ENCODE measurements at regions not wholly inside any gene's neighbourhood (a gene's known extent, or its start where the extent isn't known, plus 50 kb on each side); places are given as distances from the start of the nearest gene placed in this dataset.

DNA sequence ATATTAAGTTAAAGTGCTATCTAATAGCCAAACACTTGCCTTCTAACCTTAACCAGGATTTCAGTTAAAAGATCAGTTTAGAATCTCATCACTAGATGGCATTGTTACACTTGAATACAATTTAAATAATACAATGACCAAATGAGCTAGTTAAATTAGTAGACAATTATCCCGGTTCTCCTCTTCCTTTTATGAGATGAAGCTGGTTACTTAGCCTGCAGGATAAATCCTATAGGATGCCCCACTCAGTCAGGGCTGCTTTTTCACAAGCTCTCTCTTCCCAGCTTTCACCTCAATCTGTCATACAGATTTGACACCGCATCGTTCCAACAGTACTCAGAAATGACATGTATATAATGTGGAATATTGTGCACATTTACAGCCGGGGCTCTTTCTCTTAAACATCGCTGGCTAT lies 678.8 kb downstream of the KCNJ3 start:
- no peak for DNase-seq
- H3K4me1 Mint-ChIP-seq (ENCODE audit: low read depth, unreplicated experiment) = peaks cover 15% of the 10 kb centered on the region
- H3K27me3 Mint-ChIP-seq (ENCODE audit: unreplicated experiment) = no peaks in the 10 kb centered on the region

DNA sequence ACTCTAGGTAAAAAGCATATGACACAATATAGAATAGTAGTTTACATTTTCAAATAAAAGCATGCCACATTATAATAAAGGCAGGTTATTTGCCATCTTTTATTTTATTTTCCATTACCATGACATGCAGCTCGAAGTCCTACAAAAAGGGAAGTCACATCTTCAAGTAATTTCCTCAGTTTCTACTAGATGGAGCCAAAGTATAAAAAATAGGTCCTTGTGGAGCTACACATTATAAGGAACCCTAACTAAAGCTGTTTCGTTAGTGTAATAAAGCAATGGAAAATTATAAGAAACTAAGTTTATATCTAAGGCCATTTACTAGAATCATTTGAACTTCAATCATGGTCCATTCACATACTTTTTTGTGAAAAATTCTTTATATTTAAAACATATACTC lies 674.5 kb downstream of the KCNJ3 start:
- Mint-ChIP-seq H3K4me1 (ENCODE audit: low read depth, unreplicated experiment) (peaks cover 6% of the 10 kb centered on the region), H3K27me3 (ENCODE audit: unreplicated experiment) (peaks cover 3% of the 10 kb centered on the region), H3K36me3 (ENCODE audit: unreplicated experiment) (no peaks in the 10 kb centered on the region), H3K27ac (ENCODE audit: unreplicated experiment) (no peak overlapping the region), H3K4me3 (ENCODE audit: unreplicated experiment) (no peak overlapping the region), H3K9me3 (ENCODE audit: unreplicated experiment) (no peaks in the 10 kb centered on the region)
- no peak for DNase-seq
- TF ChIP-seq, protein P1, sequence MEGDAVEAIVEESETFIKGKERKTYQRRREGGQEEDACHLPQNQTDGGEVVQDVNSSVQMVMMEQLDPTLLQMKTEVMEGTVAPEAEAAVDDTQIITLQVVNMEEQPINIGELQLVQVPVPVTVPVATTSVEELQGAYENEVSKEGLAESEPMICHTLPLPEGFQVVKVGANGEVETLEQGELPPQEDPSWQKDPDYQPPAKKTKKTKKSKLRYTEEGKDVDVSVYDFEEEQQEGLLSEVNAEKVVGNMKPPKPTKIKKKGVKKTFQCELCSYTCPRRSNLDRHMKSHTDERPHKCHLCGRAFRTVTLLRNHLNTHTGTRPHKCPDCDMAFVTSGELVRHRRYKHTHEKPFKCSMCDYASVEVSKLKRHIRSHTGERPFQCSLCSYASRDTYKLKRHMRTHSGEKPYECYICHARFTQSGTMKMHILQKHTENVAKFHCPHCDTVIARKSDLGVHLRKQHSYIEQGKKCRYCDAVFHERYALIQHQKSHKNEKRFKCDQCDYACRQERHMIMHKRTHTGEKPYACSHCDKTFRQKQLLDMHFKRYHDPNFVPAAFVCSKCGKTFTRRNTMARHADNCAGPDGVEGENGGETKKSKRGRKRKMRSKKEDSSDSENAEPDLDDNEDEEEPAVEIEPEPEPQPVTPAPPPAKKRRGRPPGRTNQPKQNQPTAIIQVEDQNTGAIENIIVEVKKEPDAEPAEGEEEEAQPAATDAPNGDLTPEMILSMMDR (IDR thresholded peaks at IDR 0.05; ENCODE audit: partially characterized antibody, unreplicated experiment) = no peak

More for the DNA sequence above, 678.8 kb downstream of the KCNJ3 start:
- no peaks in the 10 kb centered on the region for H3K36me3 Mint-ChIP-seq (ENCODE audit: unreplicated experiment)
- TF ChIP-seq, protein P1 (IDR thresholded peaks at IDR 0.05; ENCODE audit: partially characterized antibody, unreplicated experiment) = peak; percentile 45
- no peak overlapping the region for H3K4me3 Mint-ChIP-seq (ENCODE audit: unreplicated experiment)
- H3K9me3 Mint-ChIP-seq (ENCODE audit: unreplicated experiment) = no peaks in the 10 kb centered on the region
- no peak overlapping the region for H3K27ac Mint-ChIP-seq (ENCODE audit: unreplicated experiment)

DNA sequence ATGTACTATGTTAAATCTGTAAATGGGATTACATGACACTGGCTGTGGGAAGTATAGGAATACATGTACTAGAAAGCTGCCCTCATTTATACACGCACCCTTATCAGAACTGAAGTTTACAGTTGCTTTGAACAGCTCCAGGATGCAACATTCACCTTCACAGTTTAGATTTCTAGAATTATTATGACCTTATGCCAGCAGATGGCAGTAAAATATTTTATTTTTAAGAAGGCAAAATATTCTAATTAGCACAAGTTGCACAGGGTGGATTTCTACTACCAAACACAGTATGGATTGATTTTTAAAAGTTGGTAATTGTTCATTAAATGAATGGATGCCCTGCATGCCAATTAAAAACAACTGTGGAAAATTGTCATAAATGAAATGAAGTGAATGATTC lies 670.4 kb downstream of the KCNJ3 start:
- H3K4me1 Mint-ChIP-seq (ENCODE audit: low read depth, unreplicated experiment) = no peaks in the 10 kb centered on the region
- no peaks in the 10 kb centered on the region for H3K9me3 Mint-ChIP-seq (ENCODE audit: unreplicated experiment)
- no peak for DNase-seq
- TF ChIP-seq, protein P1 (IDR thresholded peaks at IDR 0.05; ENCODE audit: partially characterized antibody, unreplicated experiment) = no peak
- H3K4me3 Mint-ChIP-seq (ENCODE audit: unreplicated experiment) = no peak overlapping the region
- no peaks in the 10 kb centered on the region for H3K36me3 Mint-ChIP-seq (ENCODE audit: unreplicated experiment)
- H3K27ac Mint-ChIP-seq (ENCODE audit: unreplicated experiment) = no peak overlapping the region
- H3K27me3 Mint-ChIP-seq (ENCODE audit: unreplicated experiment) = peaks cover 3% of the 10 kb centered on the region

DNA sequence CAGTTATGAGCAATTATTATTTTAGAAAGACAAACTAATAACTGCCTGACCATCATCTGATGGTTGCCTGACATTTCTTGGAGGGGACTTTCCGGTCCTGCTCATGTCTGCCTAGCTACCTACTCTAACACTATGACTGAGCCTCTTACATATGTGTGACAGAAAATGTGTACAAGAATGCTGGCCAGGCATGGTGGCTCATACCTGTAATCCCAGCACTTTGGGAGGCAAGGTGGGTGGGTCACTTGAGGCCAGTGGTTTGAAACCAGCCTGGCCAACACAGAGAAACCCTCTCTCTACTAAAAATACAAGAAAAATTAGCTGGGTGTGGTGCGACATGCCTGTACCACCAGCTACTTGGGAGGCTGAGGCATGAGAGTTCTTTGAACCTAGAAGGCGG lies 666.3 kb downstream of the KCNJ3 start:
- Mint-ChIP-seq H3K4me3 (ENCODE audit: unreplicated experiment) (no peak overlapping the region), H3K4me1 (ENCODE audit: low read depth, unreplicated experiment) (no peaks in the 10 kb centered on the region)

DNA sequence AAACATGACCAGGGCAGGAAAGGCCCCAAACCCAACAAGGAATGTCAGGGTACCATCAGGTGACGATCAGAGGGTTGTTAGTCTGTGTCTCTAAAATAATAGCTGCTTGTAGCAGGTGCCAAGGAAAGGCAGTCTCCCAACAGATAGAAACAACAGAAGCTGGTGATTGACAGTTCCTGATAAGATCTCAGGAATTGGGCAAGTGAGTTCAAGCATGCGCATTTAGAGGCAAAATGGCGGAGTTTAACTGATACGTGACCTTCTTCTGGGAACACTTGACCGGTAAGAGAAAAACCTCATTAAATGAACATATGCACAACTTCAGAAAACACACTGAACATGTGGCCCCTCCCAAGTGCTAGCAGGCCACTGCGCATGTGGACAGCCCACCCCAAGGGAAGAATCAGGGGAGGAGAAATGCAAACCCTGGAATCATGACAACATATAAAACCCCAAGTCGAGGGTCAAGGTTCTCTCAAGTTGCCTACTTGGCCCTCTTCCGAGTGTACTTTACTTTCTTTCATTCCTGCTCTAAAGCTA lies 664.9 kb downstream of the KCNJ3 start:
- Mint-ChIP-seq H3K36me3 (ENCODE audit: unreplicated experiment) (peaks cover 21% of the 10 kb centered on the region), H3K4me3 (ENCODE audit: unreplicated experiment) (no peak overlapping the region), H3K4me1 (ENCODE audit: low read depth, unreplicated experiment) (no peaks in the 10 kb centered on the region), H3K27ac (ENCODE audit: unreplicated experiment) (no peak overlapping the region), H3K9me3 (ENCODE audit: unreplicated experiment) (no peaks in the 10 kb centered on the region), H3K27me3 (ENCODE audit: unreplicated experiment) (no peaks in the 10 kb centered on the region)
- DNase-seq = no peak
- TF ChIP-seq, protein P1 (IDR thresholded peaks at IDR 0.05; ENCODE audit: partially characterized antibody, unreplicated experiment) = no peak

More for the DNA sequence above, 666.3 kb downstream of the KCNJ3 start:
- DNase-seq = no peak
- peaks cover 8% of the 10 kb centered on the region for H3K36me3 Mint-ChIP-seq (ENCODE audit: unreplicated experiment)
- no peak overlapping the region for H3K27ac Mint-ChIP-seq (ENCODE audit: unreplicated experiment)
- no peaks in the 10 kb centered on the region for H3K9me3 Mint-ChIP-seq (ENCODE audit: unreplicated experiment)
- TF ChIP-seq, protein P1 (IDR thresholded peaks at IDR 0.05; ENCODE audit: partially characterized antibody, unreplicated experiment) = no peak
- peaks cover 3% of the 10 kb centered on the region for H3K27me3 Mint-ChIP-seq (ENCODE audit: unreplicated experiment)

Measured in glutamatergic neuron (in vitro differentiated cells).